ES-I3 (cell line): ENCODE measurements at regions not wholly inside any gene's neighbourhood (a gene's known extent, or its start where the extent isn't known, plus 50 kb on each side); places are given as distances from the start of the nearest gene placed in this dataset.

ENCODE experiments used
- H3K36me3 ChIP-seq: 2 replicates; pipeline ENCODE4 v1.6.1; 2013; ENCODE audit warnings: mild to moderate bottlenecking, low read length, control low read depth, moderate library complexity; ENCODE audit not compliant: insufficient read depth
- H3K4me1 ChIP-seq: 2 replicates; pipeline ENCODE4 v1.6.1; 2013; ENCODE audit warnings: mild to moderate bottlenecking, control low read depth, low read length; ENCODE audit not compliant: insufficient read depth
- H3K9ac ChIP-seq: 2 replicates; pipeline ENCODE4 v1.6.1; 2013; ENCODE audit warnings: low read depth, mild to moderate bottlenecking, low read length, moderate library complexity
- H3K9me3 ChIP-seq: 2 replicates; pipeline ENCODE4 v1.6.1; 2013; ENCODE audit warnings: mild to moderate bottlenecking, low read length, moderate library complexity; ENCODE audit not compliant: control insufficient read depth, insufficient read depth

GRCh38 chr6:93574299-93574698, 154.9 kb upstream of the EPHA7 start:
- no peaks in the 10 kb centered on the region for H3K9me3 ChIP-seq
- H3K4me1 ChIP-seq = no peaks in the 10 kb centered on the region
- H3K36me3 ChIP-seq = no peaks in the 10 kb centered on the region
- no peak overlapping the region for H3K9ac ChIP-seq

GRCh38 chr6:93571346-93571745, 152.0 kb upstream of the EPHA7 start:
- no peaks in the 10 kb centered on the region for H3K9me3 ChIP-seq
- H3K9ac ChIP-seq = no peak overlapping the region
- no peaks in the 10 kb centered on the region for H3K36me3 ChIP-seq
- no peaks in the 10 kb centered on the region for H3K4me1 ChIP-seq

- no peaks in the 10 kb centered on the region for H3K4me1 ChIP-seq
- H3K9me3 ChIP-seq = no peaks in the 10 kb centered on the region
- no peaks in the 10 kb centered on the region for H3K36me3 ChIP-seq
- no peak overlapping the region for H3K9ac ChIP-seq
These were observed 148.8 kb upstream of the EPHA7 start for GRCh38 chr6:93568169-93568568.

DNA sequence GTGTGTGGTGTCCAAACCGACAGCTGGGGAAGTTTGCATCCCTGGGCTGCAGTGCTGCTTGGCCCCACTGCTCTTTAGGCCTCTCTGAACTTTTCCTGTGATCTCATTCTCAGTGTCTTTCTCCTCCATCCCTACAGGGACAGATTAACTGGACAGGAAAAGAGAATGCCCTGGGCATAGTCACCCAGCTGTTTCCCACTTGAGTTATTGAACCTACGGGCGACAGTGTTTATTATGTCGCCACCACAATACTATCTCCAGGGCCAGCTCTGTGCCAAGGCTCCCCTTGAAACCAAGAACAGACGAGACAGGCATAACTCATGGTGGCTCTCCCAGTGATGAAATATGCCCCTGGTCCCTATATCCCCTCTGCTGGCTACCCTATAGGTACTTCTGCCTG, 147.8 kb upstream of the EPHA7 start:
- Histone ChIP-seq H3K4me1 (no peaks in the 10 kb centered on the region), H3K36me3 (no peaks in the 10 kb centered on the region), H3K9ac (no peak overlapping the region), H3K9me3 (no peaks in the 10 kb centered on the region)

GRCh38 chr6:93566285-93566684, 146.9 kb upstream of the EPHA7 start:
- H3K36me3 ChIP-seq = no peaks in the 10 kb centered on the region
- H3K9me3 ChIP-seq = no peaks in the 10 kb centered on the region
- no peak overlapping the region for H3K9ac ChIP-seq
- no peaks in the 10 kb centered on the region for H3K4me1 ChIP-seq

DNA sequence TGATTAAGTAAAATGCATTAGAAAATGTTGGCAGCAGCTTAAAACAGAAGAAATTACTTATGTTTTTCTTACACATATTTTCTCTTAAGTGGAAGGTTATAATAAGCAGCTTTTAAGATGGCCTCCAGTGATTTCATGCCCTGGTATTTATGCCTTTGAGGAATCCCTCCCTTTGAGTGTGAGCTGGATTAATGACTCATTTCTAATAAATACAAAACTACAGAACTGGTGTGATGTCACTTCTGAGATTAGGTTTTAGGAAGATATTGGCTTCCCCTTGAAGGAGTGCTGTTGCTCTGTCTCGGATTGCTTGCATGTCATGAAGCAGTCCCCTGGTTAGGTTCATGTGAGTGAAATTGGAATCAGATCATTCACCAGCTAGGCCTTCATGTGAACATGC, 143.2 kb upstream of the EPHA7 start:
- Histone ChIP-seq H3K9ac (no peak overlapping the region), H3K36me3 (no peaks in the 10 kb centered on the region), H3K4me1 (peaks cover 5% of the 10 kb centered on the region; the same call in 1 of the 2 replicates), H3K9me3 (no peaks in the 10 kb centered on the region)

DNA sequence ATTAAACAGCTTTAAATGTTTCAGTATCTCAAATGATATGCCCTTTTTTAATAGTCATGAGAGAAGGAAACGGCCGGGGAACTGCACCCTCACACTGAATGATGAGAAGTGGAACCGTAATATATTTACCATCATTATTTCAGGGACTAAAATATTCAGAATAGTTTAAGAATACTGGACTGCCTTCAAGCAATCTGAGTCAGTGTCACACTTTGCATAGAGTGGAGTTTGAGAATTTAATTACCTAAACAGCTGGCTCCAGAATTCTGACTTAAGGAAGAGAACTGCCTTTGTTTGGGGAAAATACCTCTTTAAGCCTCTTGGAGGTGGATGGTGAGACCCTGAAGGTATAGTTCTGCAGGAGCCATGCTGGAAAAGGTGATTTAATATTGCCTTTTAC, 135.9 kb upstream of the EPHA7 start:
- H3K9me3 ChIP-seq = no peaks in the 10 kb centered on the region
- H3K4me1 ChIP-seq = peaks cover 5% of the 10 kb centered on the region; the same call in 1 of the 2 replicates
- H3K36me3 ChIP-seq = no peaks in the 10 kb centered on the region
- H3K9ac ChIP-seq = no peak overlapping the region

GRCh38 chr6:93554018-93554417, 134.7 kb upstream of the EPHA7 start:
- no peaks in the 10 kb centered on the region for H3K9me3 ChIP-seq
- no peaks in the 10 kb centered on the region for H3K36me3 ChIP-seq

DNA sequence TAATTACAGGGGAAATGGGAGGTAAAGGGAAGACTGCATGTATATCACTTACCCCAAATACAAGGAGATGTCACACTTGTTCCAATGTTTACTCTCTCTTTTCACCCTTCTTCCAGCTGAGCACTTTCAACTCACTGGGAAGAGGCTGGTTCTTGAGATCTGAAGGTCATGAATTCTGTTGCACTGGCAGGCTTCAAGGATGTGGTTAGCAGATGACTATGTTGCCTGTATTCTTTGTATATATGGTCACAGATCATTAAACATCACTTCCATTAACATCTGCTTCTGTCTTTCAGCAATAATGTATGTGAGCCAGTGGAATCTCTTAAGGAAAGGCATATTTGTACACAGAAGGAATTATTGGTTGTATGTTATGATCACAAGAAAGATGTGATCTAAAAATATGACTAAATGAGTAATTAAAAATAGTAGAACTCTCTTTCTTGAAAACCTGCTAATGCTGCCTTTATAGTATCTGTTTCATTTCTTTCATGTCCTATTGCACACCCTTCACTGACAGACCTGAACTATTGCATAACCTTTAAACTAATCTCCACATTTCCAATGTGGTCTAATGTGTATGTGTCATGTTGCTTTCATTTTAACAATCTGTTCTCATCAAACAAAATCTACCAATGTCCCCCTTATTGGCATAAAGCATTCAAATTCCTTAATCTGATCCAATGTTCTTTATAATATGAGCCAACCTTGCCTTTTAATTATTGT, 131.4 kb upstream of the EPHA7 start:
- Histone ChIP-seq H3K9me3 (no peaks in the 10 kb centered on the region), H3K4me1 (no peaks in the 10 kb centered on the region), H3K36me3 (no peaks in the 10 kb centered on the region), H3K9ac (no peak overlapping the region)

More at GRCh38 chr6:93554018-93554417, 134.7 kb upstream of the EPHA7 start:
- Histone ChIP-seq H3K9ac (no peak overlapping the region), H3K4me1 (peaks cover 5% of the 10 kb centered on the region; the same call in 1 of the 2 replicates)

GRCh38 chr6:93549868-93550267, 130.5 kb upstream of the EPHA7 start:
- Histone ChIP-seq H3K4me1 (no peaks in the 10 kb centered on the region), H3K9me3 (no peaks in the 10 kb centered on the region), H3K36me3 (no peaks in the 10 kb centered on the region), H3K9ac (no peak overlapping the region)

- Histone ChIP-seq H3K9ac (no peak overlapping the region), H3K9me3 (no peaks in the 10 kb centered on the region), H3K36me3 (no peaks in the 10 kb centered on the region), H3K4me1 (no peaks in the 10 kb centered on the region)
These were observed 105.5 kb upstream of the EPHA7 start for GRCh38 chr6:93524671-93525451.

DNA sequence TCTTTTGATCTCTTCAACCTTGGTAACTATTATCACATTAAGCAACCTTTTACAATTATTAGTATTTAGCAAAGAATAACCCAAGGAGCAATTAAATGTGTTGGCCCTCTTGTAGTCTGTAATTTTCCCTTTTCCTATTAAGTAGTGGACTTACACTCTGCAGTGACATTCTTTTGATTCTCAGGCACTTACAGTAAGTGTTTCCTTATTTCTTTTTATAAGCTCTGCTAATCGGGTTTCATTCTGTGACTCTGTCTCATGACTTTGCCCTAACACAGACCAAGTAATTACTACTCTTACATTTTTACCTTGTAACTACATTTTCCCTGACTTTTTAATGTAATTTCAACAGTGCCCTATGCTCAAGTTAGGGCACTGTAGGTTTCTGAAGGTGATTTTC, 104.0 kb upstream of the EPHA7 start:
- no peaks in the 10 kb centered on the region for H3K4me1 ChIP-seq
- H3K9ac ChIP-seq = no peak overlapping the region
- H3K9me3 ChIP-seq = no peaks in the 10 kb centered on the region
- H3K36me3 ChIP-seq = no peaks in the 10 kb centered on the region

- H3K9ac ChIP-seq = no peak overlapping the region
- no peaks in the 10 kb centered on the region for H3K36me3 ChIP-seq
- H3K4me1 ChIP-seq = no peaks in the 10 kb centered on the region
- H3K9me3 ChIP-seq = no peaks in the 10 kb centered on the region
These were observed 97.1 kb upstream of the EPHA7 start for GRCh38 chr6:93516441-93516840.

DNA sequence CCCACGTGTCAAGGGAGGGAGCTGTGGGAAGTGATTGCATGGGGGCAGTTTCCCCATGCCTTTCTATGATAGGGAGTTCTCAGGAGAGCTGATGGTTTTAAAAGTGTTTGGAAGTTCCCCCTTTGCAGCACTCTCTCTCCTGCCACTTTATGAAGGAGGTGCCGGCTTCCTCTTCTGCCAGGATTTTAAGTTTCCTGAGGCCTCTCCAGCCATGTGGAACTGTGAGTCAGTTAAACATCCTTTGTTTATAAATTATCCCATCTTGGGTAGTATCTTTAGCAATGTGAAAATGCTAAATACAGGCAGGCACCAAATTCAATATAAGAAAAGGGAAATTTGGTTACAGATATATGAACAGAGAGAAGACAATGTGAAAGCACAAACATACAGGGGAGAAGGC, 96.4 kb upstream of the EPHA7 start:
- Histone ChIP-seq H3K36me3 (no peaks in the 10 kb centered on the region), H3K9me3 (no peaks in the 10 kb centered on the region), H3K4me1 (no peaks in the 10 kb centered on the region), H3K9ac (no peak overlapping the region)

- Histone ChIP-seq H3K9me3 (no peaks in the 10 kb centered on the region; the same call in 1 of the 2 replicates), H3K9ac (no peak overlapping the region), H3K36me3 (no peaks in the 10 kb centered on the region), H3K4me1 (no peaks in the 10 kb centered on the region)
These were observed 79.4 kb upstream of the EPHA7 start for GRCh38 chr6:93498713-93499112.
